ENCODE measurements at regions not wholly inside any gene's neighbourhood (a gene's known extent, or its start where the extent isn't known, plus 50 kb on each side); places are given as distances from the start of the nearest gene placed in this dataset.
"Not testable (repeated sequence)": the region's sequence is repeated elsewhere in the genome, so short reads cannot be mapped to it uniquely, and the experiment has no call there.

GRCh38 chr16:29602683-29603088 lies 60.4 kb upstream of the SPN start:
- not testable (repeated sequence) for TF ChIP-seq CTCF (conservative IDR thresholded peaks at IDR 0.05); EZH2 (IDR thresholded peaks at IDR 0.05; ENCODE audit: low read depth)

Measured in PC-9 (cell line).